HG02798 (cell line): ENCODE measurements at regions not wholly inside any gene's neighbourhood (a gene's known extent, or its start where the extent isn't known, plus 50 kb on each side); places are given as distances from the start of the nearest gene placed in this dataset.

ENCODE experiments used
- ATAC-seq: cut with Tn5 transposase; IDR thresholded peaks from one replicate; pipeline ENCODE4 v1.9.1; 2021; ENCODE audit warnings: mild to moderate bottlenecking; ENCODE audit not compliant: unreplicated experiment, poor library complexity

DNA sequence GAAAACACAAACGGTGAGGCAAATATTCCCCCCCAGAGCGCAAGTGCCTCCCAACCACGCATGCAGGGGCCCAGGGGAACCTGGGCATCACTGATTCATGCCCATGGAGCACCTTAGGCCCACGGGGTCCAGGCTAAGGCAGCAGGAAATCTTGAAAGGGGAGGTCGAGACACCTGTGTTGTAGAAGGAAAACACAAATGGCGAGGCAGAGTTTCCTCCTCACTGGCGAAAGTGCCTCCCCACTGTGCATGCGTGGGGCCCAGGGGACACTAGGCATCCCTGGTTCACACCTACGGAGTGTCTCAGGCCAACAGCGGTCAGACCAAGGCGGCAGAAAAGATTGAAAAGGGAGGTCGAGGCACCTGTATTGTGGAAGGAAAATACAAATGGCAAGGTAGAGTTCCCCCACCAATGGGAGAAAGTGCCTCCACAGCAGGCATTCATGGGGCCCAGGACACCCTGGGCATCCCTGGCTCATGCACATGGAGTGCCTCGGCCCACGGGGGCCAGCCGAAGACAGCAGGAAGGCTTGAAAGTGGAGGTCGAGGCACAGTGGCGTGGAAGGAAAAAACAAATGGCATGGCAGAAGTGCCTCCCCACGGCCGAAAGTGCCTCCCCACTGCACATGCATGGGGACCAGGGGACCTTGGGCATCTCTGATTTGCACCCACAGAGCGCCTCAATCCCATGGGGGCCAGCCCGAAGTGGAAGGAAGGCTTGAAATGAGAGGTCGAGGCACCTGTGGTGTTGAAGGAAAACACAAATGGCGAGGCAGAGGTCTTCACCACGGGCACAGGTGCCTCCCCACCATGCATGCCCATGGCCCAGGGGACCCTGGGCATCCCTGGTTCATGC is 368.8 kb downstream of the ALG10 start:
- no peak for ATAC-seq

DNA sequence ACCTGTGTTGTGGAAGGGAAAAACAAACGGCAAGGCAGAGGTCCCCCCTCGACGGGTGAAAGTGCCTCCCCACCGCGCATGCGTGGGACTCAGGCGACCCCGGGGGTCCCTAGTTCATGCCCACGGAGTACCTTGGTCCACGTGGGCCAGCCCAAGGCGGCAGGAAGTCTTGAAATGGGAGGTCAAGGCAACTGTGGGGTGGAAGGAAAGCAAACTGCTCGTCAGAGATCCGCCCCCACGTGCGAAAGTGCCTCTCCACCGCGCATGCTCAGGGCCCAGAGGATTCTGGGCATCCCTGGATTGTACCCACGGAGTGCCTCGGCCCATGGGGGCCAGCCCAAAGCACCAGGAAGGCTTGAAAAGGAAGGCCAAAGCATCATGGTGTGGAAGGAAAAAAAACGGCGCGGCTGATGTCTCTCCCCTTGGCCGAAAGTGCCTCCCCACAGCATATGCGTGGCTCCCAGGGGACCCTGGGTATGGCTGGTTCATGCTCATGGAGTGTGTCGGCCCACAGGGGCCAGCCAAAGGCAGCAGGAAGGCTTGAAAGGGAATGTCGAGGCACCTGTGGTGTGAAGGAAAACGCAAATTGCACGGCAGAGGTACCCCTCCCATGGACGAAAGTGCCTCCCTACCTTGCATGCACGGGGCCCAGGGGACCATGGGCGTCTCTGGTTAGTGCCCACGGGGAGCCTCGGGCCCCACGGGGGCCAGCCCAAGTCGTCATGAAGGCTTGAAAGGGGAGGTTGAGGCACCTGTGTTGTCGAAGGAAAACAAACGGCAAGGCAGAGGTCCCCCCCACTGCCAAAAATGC is 369.7 kb downstream of the ALG10 start:
- ATAC-seq = no peak

DNA sequence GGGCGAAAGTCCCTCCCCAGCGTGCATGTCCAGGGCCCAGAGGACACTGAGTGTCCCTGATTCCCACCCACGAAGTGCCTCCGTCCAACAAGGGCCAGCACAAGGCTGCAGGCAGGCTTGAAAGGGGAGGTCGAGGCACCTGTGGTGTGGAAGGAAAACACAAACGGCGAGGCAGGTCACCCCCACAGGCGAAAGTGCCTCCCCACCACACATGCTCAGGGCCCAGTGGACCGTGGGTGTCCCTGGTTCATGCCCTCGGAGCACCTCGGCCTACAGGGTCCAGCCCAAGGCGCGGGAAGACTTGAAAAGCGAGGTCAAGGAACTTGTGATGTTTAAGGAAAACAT is 370.4 kb downstream of the ALG10 start:
- no peak for ATAC-seq

DNA sequence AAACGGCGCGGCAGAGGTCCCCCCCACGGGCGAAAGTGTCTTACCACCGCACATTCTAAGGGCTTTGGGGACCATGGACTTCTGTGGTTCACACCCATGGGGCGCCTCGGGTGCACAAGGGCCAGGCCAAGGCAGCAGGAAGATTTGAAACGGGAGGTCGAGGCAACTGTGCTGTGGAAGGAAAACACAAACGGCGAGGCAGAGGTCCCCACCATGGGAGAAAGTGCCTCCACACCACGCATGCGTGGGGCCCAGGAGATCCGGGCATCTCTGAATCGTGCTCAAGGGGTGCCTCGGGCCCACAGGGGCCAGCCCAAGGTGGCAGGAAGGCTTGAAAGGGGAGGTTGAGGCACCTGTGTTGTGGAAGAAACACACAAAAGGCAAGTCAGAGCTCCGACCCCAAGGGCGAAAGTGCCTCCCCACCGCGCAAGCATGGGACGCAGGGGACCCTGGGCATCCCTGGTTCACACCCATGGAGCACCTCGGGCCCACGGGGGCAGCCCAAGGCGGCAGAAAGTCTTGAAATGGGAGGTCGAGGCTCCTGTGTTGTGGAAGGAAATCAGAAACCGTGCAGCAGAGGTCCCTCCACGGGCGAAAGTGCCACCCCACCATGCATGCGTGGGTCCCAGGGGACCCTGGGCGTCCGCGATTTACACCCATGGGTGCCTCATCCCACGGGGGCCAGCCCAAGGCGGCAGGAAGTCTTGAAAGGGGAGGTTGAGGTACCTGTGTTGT is 371.0 kb downstream of the ALG10 start:
- ATAC-seq = no peak

DNA sequence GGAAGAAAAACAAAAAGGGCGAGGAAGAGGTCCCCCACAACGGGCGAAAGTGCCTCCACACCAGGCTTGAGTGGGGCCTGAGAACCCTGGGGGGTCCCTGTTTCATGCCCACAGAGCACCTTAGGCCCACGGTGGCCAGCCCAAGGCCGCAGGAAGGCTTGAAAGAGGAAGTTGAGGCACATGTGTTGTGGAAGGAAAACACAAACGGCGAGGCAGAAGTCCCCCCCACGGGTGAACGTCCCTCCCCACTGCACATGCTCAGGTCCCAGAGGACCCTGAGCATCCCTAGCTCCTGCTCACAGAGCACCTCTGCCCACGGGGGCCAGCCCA is 371.5 kb downstream of the ALG10 start:
- no peak for ATAC-seq

DNA sequence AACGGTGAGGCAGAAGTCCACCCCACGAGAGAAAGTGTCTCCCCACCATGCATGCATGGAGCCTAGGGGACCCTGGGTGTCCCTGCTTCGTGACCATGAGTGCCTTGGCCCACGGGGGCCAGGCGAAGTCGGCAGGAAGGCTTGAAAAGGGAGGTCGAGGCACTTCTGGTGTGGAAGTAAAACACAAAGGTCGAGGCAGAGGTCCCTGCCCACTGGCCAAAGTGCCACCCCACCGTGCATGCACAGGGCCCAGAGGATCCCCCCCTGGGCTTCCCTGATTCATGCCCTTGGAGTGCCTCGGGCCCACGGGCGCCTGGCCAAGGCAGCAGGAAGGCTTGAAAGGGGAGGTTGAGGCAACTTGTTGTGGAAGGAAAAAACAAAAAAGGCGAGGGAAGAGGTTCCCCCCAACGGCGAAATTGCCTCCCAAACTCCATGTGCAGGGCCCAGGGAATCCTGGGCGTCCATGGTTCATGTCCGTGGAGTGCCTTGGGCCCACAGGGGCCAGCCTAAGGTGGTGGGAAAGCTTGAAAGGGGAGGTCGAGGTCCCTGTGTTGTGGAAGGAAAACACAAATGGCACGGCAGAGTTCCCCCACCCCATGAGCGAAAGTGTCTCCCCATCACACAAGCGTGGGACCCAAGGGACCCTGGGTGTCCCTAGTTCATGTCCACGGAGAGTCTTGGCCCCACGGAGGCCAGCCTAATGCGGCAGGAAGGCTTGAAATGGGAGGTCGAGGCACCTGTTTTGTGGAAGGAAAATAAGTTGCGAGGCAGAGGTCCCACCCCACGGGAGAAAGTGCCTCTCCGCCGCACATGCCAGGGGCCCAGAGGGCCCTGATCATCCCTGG is 372.1 kb downstream of the ALG10 start:
- ATAC-seq = no peak

DNA sequence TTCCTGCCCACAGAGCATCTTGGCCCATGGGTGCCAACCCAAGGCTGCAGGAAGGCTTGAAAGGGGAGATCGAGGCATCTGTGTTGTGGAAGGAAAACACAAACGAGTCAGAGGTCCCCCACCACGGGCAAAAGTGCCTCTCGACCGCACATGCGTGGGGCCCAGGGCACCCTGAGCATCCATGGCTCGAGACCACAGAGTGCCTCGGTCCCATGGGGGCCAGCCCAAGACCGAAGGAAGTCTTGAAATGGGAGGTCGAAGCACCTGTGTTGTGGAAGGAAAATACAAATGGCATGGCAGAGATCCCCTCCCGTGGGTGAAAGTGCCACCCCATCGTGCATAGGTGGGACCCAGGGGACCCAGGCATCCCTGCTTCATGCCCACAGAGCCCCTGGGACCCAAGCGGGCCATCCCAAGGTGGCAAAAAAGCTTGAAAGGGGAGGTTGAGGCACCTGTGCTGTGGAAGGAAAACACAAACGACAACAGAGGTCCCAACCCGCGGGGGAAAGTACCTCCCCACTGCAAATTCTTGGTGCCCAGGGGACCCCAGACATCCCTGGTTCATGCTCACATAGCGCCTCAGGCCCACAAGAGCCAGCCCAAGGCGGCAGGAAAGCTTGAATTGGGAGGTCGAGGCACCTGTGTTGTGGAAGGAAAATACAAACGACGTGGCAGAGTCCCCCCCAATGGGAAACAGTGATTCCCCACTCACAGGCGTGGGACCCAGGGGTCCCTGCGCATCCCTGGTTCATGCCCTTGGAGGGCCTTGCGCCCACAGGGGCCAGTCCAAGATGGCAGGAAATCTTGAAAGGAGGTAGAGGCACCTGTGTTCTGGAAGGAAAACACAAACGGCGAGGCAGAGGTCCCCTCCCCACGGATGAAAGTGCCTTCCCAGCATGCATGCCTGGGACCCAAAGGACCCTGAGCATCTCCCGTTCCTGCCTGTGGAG is 373.0 kb downstream of the ALG10 start:
- no peak for ATAC-seq

DNA sequence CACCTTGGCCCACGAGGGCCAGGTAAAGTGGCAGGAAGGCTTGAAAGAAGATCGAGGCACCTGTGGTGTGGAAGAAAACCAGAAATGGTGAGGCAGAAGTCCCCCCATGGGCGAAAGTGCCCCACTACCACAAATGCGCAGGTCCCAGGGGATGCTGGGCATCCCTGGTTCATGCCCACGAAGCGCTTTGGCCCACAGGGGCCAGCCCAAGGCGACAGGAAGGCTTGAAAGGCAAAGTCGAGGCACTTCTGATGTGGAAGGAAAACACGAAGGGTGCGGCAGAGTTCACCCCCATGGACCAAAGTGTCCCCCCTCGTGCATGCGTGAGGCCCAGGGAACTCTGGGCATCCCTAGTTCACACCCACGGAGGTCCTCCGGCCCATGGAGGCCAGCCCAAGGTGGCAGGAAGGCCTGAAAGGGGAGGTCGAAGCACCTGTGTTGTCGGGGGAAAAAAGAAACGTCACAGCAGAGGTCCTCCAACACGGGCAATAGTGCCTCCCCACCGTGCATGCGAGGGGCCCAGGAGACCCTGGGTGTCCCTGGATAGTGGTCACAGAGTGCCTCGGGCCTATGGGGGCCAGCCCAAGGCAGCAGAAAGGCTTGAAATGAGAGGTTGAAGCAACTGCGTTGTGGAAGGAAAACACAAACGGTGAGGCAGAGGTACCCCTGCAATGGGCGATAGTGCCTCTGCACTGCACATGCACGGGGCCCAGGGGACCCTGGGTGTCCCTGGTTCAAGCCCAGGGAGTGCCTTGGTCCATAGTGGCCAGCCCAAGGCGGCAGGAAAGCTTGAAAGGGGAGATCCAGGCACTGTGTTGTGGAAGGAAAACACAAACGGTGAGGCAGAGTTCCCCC is 373.9 kb downstream of the ALG10 start:
- no peak for ATAC-seq

DNA sequence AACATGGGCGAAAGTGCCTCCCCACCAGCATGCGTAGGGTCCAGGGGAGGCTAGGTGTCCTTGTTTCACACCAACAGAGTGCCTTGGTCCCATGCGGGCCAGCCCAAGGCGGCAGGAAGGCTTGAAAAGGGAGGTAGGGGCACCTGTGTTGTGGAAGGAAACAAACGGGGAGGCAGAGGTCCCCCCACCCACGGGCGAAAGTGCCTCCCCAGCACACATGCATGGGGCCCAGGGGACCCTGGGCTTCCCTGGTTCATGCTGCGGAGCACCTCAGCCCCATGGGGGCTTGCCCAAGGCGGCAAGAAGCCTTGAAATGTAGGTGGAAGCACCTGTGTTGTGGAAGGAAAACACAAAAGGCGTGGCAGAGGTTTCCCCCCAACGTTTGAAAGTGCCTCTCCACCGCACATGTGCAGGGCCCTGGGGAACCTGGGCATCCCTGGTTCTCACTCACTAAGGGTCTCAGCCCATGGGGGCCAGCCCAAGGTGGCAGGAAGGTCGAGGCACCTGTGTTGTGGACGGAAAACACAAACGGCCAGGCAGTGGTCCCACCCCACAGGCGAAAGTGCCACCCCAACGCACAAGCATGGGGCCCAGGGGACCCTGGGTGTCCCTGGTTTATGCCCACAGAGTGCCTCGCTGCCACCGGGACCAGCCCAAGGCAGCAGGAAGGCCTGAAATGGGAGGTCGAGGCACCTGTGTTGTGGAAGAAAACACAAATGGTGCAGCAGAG is 374.7 kb downstream of the ALG10 start:
- no peak for ATAC-seq

DNA sequence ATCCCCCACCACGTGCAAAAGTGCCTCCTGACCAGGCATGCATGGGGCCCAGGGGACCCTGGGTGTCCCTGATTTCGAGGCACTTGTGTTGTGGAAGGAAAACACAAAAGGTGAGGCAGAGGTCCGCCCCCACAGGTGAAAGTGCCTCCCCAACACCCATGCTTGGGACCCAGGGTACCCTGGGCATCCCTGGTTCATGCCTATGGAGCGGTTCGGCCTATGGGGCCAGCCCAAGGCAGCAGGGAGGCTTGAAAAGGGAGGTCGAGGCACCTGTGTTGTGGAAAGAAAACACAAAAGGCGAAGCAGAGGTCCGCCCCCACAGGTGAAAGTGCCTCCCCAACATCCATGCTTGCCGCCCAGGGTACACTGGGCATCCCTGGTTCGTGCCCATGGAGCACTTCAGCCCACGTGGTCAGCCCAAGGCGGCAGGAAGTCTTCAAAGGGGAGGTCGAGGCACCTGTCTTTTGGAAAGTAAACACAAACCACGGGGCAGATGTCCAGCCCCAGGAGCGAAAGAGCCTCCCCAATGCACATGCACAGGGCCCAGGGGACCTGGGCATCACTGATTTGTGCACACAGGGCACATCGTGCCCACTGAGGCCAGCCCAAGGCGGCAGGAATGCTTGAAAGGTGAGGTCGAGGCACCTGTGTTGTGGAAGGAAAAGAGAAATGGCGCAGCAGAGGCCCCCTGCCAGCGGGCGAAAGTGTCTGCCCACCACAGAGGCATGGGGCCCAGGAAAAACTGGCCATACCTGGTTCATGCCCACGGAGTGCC is 375.5 kb downstream of the ALG10 start:
- ATAC-seq = no peak

DNA sequence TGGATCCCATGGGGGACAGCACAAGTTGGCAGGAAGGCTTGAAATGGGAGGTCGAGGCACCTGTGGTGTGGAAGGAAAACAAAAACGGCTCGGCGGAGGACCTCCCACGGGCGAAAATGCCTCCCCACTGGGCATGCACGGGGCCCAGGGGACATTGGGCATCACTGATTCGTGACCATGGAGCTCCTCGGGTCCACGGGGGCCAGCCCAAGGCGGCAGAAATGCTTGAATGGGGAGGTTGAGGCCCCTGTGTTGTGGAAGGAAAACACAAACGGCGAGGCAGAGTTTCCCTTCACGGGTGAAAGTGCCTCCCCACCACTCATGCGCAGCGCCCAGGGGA is 376.0 kb downstream of the ALG10 start:
- no peak for ATAC-seq

DNA sequence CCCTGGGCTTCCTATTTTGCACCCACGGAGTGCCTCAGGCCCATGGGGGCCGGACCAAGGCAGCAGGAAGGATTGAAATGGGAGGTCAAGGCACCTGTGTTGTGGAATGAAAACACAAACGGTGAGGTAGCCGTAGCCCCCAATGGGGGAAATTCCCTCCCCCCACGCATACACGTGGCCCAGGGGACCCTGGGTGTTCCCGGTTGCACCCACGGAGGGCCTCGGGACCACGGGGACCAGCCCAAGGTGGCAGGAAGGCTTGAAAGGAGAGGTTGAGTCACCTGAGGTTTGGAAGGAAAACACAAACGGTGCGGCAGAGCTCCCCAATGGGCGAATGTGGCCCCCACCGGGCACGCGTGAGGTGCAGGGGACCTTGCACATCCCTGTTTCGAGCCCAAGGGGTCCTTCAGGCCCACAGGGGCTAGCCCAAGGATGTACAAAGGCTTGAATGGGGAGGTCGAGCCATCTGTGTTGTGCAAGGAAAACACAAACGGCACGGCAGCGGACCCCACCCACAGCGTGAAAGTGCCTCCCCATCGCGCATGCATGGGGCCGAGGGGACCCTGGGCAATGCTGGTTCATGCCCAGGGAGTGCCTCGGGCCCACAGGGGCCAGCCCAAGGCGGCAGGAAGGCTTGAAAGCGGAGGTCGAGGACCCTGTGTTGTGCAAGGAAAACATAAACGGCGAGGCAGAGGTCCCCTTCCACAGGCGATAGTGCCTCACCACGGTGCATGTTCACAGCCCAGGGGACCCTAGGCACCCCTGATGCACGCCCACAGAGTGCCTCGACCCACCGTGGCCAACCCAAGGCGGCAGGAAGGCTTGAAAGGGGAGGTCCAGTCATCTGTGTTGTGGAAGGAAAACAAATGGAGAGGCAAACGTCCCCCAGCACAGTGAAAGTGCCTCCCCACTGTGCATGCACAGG is 376.7 kb downstream of the ALG10 start:
- ATAC-seq = no peak

DNA sequence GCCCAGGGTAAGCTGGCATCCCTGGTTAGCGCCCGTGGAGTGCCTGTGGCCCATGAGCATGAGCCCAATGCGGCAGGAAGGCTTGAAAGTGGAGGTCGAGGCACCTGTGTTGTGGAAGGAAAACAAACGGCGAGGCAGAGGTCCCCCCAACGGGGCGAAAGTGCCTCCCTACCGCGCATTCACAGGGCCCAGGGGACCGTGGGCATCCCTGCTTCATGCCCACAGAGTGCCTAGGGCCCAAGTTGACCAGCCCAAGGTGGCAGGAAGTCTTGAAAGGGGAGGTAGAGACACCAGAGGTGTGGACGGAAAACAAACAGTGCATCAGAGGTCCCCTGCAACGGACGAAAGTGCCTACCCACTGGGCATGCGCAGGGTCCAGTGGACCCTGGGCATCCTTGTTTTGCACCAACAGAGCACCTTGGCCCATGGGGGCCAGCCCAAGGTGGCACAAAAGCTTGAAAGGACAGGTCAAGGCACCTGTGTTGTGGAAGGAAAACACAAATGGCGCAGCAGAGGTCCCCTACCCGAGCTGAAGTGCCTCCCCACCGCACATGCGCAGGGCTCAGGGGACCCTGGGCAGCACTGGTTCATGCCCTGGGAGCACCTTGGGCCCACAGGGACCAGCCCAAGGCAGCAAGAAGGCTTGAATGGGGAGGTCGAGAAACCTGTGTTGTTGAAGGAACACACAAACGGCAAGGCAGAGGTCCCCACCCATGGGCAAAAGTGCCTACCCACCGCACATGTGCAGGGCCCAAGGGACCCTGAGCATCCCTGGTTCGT is 377.5 kb downstream of the ALG10 start:
- no peak for ATAC-seq

DNA sequence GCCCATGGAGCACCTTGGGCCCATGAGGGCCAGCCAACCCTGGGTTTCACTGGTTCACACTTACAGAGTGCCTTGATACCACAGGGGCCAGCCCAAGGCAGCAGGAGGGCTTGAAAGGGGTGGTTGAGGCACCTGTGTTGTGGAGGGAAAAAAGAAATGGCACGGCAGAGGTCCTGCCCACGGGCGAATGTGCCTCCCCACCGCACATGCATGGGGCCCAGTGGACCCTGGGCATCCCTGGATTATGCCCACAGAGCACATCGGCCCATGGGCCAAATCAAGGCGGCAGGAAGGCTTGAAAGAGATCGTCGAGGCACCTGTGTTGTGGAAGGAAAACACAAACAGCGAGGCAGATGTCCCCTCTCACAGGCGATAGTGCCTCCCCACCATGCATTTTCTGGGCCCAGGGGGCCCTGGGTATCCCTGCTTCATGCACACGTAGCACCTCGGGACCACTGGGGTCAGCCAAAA is 378.1 kb downstream of the ALG10 start:
- no peak for ATAC-seq

DNA sequence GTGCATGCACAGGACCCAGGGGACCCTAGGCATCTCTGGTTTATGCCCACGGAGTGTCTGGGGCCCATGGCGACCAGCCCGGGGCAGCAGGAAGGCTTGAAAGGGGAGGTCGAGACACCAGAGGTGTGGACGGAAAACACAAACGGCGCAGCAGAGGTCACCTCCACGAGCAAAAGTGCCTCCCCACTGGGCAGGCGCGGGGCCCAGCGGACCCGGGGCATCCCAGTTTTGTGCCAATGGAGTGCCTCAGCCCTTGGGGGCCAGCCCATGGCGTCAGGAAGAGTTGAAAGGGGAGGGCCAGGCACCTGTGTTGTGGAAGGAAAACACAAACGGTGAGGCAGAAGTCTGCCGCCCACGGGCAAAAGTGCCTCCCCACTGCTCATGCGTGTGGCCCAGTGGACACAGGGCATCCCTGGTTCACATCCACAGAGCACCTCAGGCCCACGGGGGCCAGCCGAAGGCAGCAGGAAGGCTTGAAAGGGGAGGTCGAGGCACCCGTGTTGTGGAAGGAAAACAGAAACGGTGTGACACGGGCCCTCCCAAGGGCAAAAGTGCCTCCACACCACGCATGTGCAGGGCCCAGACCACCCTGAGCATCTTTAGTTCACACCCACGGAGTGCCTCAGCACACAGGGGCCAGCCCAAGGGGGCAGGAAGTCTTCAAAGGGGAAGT is 378.8 kb downstream of the ALG10 start:
- ATAC-seq = no peak
